GM18499 (cell line): ENCODE measurements at regions not wholly inside any gene's neighbourhood (a gene's known extent, or its start where the extent isn't known, plus 50 kb on each side); places are given as distances from the start of the nearest gene placed in this dataset.

Experiments
- ATAC-seq: cut with Tn5 transposase; IDR thresholded peaks from one replicate; pipeline ENCODE4 v1.9.1; 2021; ENCODE audit warnings: moderate number of reproducible peaks; ENCODE audit not compliant: insufficient read depth, unreplicated experiment

DNA sequence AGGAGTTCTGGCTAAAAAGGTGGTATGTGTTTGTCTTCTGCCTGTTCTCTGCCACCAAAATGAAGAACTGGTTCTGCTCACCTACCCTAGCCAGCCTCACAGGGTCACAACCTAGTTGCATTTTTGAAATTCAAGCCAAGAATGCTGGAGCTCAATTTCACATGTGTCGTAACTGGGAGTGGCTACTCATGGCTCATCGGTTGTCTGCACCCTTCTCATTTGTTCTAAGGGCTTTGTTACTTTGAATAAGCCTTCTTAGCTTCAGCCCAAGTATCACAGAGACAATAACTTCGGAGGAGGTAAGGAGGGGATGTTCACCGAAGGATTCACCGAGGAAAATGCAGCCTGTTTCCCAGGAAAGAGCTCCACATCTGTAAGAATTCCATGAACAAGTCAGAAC, 134.3 kb upstream of the RARB start:
- ATAC-seq = no peak

GRCh38 chr3:25294169-25294805, 133.8 kb upstream of the RARB start:
- ATAC-seq = no peak

DNA sequence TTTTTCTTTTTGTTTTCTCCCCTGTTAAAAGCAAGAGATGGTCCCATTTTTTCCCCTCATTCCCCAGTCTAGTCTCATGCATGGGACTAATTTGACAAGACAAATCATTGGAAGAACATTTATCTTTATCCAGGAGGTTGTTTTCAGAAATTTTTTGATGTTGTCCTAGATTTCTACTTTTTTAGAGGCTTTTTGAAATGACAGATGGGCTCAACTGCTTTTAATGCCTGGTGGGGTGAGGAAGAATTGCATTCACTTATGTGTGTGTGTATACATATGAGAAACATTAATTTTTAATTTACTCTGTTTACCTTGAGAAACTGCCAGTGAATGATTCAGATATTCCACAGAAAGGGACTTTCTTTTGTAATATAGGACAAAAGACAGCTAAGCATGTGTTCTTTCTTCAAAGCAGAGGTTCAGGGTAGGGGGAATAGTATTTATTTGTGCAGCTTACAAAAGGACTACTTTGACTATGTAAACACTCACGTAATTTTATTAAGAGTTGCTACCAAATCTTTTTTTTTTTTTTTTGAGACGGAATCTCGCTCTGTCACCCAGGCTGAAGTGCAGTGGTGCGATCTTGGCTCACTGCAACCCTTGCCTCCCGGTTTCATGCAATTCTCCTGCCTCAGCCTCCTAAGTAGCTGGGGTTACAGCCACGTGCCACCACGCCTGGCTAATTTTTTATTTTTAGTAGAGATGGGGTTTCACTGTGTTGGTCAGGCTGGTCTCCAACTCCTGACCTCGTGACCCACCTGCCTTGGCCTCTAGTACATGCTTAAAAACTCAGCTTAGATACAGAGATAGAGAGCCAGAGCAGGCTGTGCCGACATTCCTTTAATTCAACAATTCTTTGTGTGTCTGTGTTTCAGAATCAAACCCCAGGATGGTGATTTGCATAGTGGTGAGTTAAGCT, 130.1 kb upstream of the RARB start:
- ATAC-seq = no peak

GRCh38 chr3:25300141-25300540, 127.9 kb upstream of the RARB start:
- ATAC-seq = no peak

- no peak for ATAC-seq
Observed at GRCh38 chr3:25304916-25305315, 123.1 kb upstream of the RARB start.

- no peak for ATAC-seq
Observed at GRCh38 chr3:25306066-25306465, 122.0 kb upstream of the RARB start.

- no peak for ATAC-seq
Observed at GRCh38 chr3:25306705-25307104, 121.4 kb upstream of the RARB start.

- no peak for ATAC-seq
Observed at GRCh38 chr3:25313286-25313685, 114.8 kb upstream of the RARB start.

- ATAC-seq = no peak
Observed at GRCh38 chr3:25324954-25325655, 103.0 kb upstream of the RARB start.

DNA sequence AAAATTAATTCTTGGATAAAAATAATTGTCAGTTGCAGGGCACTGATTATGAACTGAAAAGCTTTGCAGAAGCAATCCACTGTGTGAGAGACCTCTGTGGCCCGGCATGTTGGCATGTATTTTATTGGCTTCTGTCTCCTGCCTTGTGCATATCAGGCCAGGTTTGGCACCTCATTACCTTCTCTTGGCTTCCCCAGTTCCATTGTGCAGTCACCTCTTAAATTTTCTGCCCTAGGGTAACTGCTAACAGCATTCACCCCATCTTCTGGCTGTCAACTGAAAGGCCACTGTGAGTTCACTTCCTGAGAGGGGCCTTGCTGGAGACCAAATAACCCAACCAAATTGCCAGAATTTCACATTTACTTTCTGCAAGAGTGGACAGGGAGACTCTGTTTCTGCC, 92.7 kb upstream of the RARB start:
- ATAC-seq = no peak

DNA sequence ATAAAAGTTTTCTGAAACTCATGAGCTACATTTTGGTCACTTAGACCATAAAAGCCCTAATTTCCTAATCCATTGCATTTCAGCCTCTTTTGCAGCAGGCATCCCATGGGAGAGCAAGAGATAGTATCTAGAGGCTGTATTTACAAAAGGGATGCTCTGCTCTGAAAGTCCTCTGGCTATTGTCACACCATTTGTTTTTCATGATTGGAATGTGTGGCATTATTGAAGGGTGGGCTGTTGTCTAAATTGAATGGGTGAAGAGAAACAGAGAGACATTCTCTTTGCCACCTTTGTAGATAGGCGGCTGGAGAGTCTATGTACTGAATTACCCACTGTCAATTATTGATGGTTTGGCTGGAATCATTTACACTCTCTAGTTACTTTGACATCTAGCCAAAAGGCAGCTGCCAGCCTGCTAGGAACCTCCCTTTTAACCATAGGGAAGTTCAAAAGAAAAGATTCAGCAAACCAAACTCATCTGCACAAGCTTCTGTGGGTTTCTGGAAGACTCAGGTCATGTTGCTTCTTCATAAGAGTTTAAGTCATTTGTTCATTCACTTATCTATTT, 89.8 kb upstream of the RARB start:
- ATAC-seq = no peak

- no peak for ATAC-seq
Observed at GRCh38 chr3:25339225-25339624, 88.8 kb upstream of the RARB start.

GRCh38 chr3:25344670-25345069, 83.4 kb upstream of the RARB start:
- ATAC-seq = no peak

DNA sequence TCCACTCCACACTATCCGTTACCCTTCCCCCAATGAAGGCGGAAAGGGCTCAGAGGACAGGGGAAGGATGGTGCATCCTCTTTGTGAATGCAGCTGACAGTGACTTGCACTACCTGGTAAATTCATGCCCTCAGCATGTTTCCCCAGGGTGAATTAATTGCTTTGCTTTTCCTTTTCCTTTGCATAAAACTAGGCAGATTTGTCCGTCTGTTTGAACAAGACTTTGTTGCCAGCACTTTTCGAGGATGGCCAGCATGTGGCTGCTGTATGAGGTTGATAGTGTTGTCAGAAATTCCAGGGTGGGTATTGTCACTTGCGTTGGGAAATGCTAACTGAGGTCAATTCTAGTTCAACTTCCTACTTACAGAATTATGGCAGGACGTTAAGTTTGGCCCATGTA, 79.0 kb upstream of the RARB start:
- ATAC-seq = no peak

DNA sequence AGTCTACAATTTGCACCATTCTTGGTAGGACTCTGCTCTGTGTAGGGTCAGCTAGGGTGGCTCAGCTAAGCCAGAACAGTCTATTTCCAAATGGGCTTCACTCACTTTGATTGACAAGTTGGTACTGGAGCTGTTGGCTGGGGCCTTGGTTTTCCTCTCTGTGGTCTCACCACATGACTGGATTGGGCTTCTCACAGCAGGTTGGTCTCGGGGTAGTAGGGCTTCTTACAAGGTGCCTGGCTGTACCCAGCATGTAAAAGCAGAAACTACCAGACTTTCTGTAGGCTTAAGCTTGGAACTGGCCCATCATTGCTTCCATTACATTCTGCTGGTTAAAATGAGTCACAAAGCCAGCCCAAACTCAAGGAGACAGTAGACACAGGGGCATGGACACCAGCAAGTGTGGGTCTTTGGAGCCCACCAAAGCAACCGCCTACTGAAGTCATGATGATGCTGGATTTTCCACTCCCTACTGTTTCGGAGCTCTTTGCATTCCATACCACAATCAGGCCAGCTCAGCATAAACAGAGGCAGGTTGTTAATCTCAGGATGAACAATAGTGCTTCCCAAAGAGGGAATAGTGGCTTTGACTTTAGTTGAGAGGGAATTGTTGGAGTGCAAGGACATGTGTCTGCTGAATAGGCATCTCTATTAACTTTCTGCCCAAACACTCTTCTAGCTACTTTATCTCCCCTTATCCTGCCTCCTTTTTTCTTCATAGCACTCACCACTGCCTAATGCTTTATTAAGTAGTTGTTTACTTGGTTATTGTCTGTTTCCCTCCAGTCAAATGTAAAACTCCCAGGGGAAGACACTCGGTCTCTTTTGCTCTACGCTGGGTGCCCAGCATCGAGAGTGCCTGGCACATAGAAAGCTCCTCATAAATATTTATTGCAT, 78.0 kb upstream of the RARB start:
- ATAC-seq = no peak

- ATAC-seq = no peak
Observed at GRCh38 chr3:25350725-25351114, 77.3 kb upstream of the RARB start.

DNA sequence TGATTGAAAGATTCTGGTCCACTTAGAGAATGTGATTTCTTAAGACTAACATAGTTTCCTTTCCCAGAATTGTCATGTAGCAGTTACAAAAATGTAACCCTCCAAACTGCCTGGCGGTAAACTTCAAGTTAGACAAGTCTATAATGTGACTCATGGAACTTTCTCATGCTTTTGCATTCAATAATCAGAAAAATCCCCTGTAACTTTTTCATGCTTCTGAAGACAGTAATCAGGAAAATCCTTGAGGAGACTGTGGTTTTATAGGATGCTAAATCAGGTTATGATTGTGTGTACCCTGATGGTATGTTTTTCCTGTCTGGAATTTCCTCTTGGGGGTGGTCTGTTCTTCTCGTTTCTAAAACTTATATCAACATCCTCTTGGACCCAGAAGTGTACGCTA, 74.0 kb upstream of the RARB start:
- no peak for ATAC-seq

DNA sequence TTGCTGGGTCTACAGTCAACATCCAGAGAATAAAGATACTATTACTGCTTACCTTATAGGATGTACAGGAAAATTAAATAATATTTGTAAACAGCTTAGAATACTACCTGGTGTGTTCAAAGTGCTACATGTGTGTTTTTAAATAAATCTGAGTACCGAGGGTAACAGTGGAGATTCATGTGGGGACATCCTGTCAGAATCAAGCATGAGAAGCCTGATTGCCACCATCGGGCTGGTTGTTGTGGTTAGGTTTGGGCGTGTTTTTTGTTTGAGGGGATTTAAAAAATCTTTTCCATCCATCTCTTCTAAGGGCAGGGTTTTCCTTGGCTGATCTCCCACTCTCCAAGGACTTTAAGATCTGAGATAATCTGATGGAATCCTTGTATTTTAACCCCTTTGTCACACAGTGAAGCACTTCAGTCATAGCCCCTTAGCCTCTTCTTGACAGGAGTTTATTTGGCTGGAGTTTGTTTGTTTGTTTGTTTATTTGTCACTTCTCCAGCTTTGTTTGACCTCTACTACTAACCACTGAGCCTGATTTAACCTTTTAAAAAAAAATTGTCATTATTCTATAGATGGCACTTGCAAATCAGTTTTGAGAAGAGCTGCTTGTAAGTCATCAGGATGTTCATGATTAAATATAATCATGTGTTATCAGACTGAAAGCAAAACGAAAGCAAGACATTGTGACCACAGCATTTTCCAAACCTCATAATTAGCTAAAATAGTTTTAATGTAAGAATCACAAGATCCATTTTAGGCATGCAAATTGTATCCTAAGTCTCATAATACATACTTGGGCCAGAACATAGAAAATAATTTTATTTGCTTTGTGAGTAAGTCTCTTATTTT, 72.8 kb upstream of the RARB start:
- no peak for ATAC-seq

- ATAC-seq = no peak
Observed at GRCh38 chr3:25355998-25356397, 72.1 kb upstream of the RARB start.
